IMR-90 (cell line): ENCODE measurements at regions not wholly inside any gene's neighbourhood (a gene's known extent, or its start where the extent isn't known, plus 50 kb on each side); places are given as distances from the start of the nearest gene placed in this dataset.
A peak's percentile ranks its signal among the peaks of the same experiment; 100 is the strongest.

Source experiments
- ATAC-seq: fragments of 200-7000 bp; cut with Tn5 transposase; 2 replicates; pipeline ENCODE4 v1.9.1; 2020; ENCODE audit warnings: low read depth, mild to moderate bottlenecking, moderate library complexity
- BruUV-seq: library from RNA; stranded (reverse); fragments of 400-500 nt; replicated peaks from 2 replicates; lab custom pipeline; 2021; lab: Mats Ljungman, UMichigan
- CTCF ChIA-PET: fragments of 300-600 bp; formaldehyde crosslinking; extraction: SDS; loops from one replicate; lab custom pipeline; 2021; ENCODE audit warnings: antibody characterized with exemption; lab: Yijun Ruan, JAX
- POLR2A ChIA-PET: fragments of 300-600 bp; sonication (Branson Sonifier 250); formaldehyde crosslinking; loops from one replicate; lab custom pipeline; 2022; ENCODE audit warnings: antibody characterized with exemption; ENCODE audit not compliant: unreplicated experiment; lab: Charles Lee
- DNase-seq: peaks from one replicate; pipeline ENCODE4 v3.0.0; 2013
- H2AFZ ChIP-seq: replicated peaks from 2 replicates; pipeline ENCODE3; 2013; ENCODE audit warnings: low read length, mild to moderate bottlenecking; ENCODE audit not compliant: poor library complexity
- H2AK5ac ChIP-seq: 2 replicates; pipeline ENCODE4 v1.6.1; 2013; ENCODE audit warnings: low read depth, low read length, inconsistent platforms
- H2AK9ac ChIP-seq: replicated peaks from 2 replicates; pipeline ENCODE3; 2013; ENCODE audit warnings: mild to moderate bottlenecking, low read depth, low read length, moderate library complexity; ENCODE audit not compliant: poor library complexity
- H2BK120ac ChIP-seq: 2 replicates; pipeline ENCODE4 v1.6.1; 2013; ENCODE audit warnings: low read depth, low read length, inconsistent platforms
- H2BK15ac ChIP-seq: 3 replicates; pipeline ENCODE4 v1.6.1; 2013; ENCODE audit warnings: low read depth, low read length, inconsistent platforms
- H2BK20ac ChIP-seq: 2 replicates; pipeline ENCODE4 v1.6.1; 2013; ENCODE audit warnings: low read depth, mild to moderate bottlenecking, inconsistent platforms, low read length, moderate library complexity
- H2BK5ac ChIP-seq: 2 replicates; pipeline ENCODE4 v1.6.1; 2013; ENCODE audit warnings: mild to moderate bottlenecking, low read depth, low read length, inconsistent platforms; ENCODE audit not compliant: poor library complexity, severe bottlenecking
- H3K14ac ChIP-seq: replicated peaks from 2 replicates; pipeline ENCODE4 v1.6.1; 2013; ENCODE audit warnings: low read depth, low read length, inconsistent platforms
- H3K18ac ChIP-seq: 2 replicates; pipeline ENCODE4 v1.6.1; 2013; ENCODE audit warnings: low read depth, low read length, control low read depth
- H3K23ac ChIP-seq: 2 replicates; pipeline ENCODE4 v1.6.1; 2013; ENCODE audit warnings: low read depth, low read length, inconsistent platforms
- H3K27ac ChIP-seq: 2 replicates; pipeline ENCODE4 v1.5.1; 2013; ENCODE audit warnings: mild to moderate bottlenecking, control low read depth, low read length; ENCODE audit not compliant: insufficient read depth
- H3K27me3 ChIP-seq: 2 replicates; pipeline ENCODE4 v1.6.1; 2013; ENCODE audit warnings: low read length; ENCODE audit not compliant: control insufficient read depth, insufficient read depth
- H3K36me3 ChIP-seq: 2 replicates; pipeline ENCODE4 v1.6.1; 2013; ENCODE audit warnings: low read length, mixed read lengths; ENCODE audit not compliant: control insufficient read depth, insufficient read depth
- H3K4ac ChIP-seq: 2 replicates; pipeline ENCODE4 v1.6.1; 2013; ENCODE audit warnings: low read depth, low read length, inconsistent platforms
- H3K4me1 ChIP-seq: 2 replicates; pipeline ENCODE4 v1.6.1; 2013; ENCODE audit warnings: low read length, mixed read lengths; ENCODE audit not compliant: control insufficient read depth, insufficient read depth
- H3K4me2 ChIP-seq: 2 replicates; pipeline ENCODE4 v1.6.1; 2013; ENCODE audit warnings: low read depth, mild to moderate bottlenecking, control low read depth, low read length, moderate library complexity
- H3K4me3 ChIP-seq: 2 replicates; pipeline ENCODE4 v1.5.1; 2013; ENCODE audit warnings: low read depth, mild to moderate bottlenecking, control low read depth, low read length, moderate library complexity; ENCODE audit not compliant: insufficient read depth
- H3K56ac ChIP-seq: 2 replicates; pipeline ENCODE4 v1.6.1; 2013; ENCODE audit warnings: low read length, inconsistent platforms; ENCODE audit not compliant: insufficient read depth; ENCODE audit errors: extremely low read depth
- H3K79me1 ChIP-seq, 2 experiments: 2 replicates each; pipeline ENCODE4 v1.6.1; 2013; ENCODE audit warnings: low read length in 2 of 2, inconsistent platforms in 1 of 2, low read depth in 1 of 2
- H3K9ac ChIP-seq: 2 replicates; pipeline ENCODE4 v1.6.1; 2013; ENCODE audit warnings: low read depth, low read length, control low read depth
- H3K9me1 ChIP-seq: 2 replicates; pipeline ENCODE4 v1.6.1; 2013; ENCODE audit warnings: low read length, inconsistent platforms; ENCODE audit not compliant: insufficient read depth
- H3K9me3 ChIP-seq: 2 replicates; pipeline ENCODE4 v1.6.1; 2013; ENCODE audit warnings: low read length; ENCODE audit not compliant: control insufficient read depth, insufficient read depth
- H4K20me1 ChIP-seq: 2 replicates; pipeline ENCODE4 v1.6.1; 2013; ENCODE audit warnings: low read length, inconsistent platforms; ENCODE audit not compliant: insufficient read depth
- H4K5ac ChIP-seq: 2 replicates; pipeline ENCODE4 v1.6.1; 2013; ENCODE audit warnings: mild to moderate bottlenecking, low read depth, low read length, control low read depth
- H4K8ac ChIP-seq, 2 experiments: 2 replicates each; pipeline ENCODE4 v1.6.1; 2013; ENCODE audit warnings: low read depth in 2 of 2, low read length in 2 of 2, control low read depth in 1 of 2, inconsistent platforms in 1 of 2
- H4K91ac ChIP-seq: 2 replicates; pipeline ENCODE4 v1.6.1; 2013; ENCODE audit warnings: low read depth, low read length, inconsistent platforms; ENCODE audit not compliant: insufficient read depth
- BHLHE40 ChIP-seq: fragments of 150-350 bp; IDR thresholded peaks from 2 replicates; pipeline ENCODE4 v1.6.1; 2016; ENCODE audit warnings: mild to moderate bottlenecking, low read depth, low read length
- CEBPB ChIP-seq: IDR thresholded peaks from 2 replicates; pipeline ENCODE4 v1.6.1; 2012; ENCODE audit warnings: low read depth, low read length, improper control_type of control experiment
- CHD1 ChIP-seq: IDR thresholded peaks from 2 replicates; pipeline ENCODE4 v1.6.1; 2012; ENCODE audit warnings: low read depth, low read length, improper control_type of control experiment
- FOS ChIP-seq: fragments of 150-350 bp; IDR thresholded peaks from 2 replicates; pipeline ENCODE4 v1.6.1; 2016; ENCODE audit warnings: low read depth, low read length
- MAFK ChIP-seq: IDR thresholded peaks from 2 replicates; pipeline ENCODE4 v1.6.1; 2012; ENCODE audit warnings: low read depth, low read length, improper control_type of control experiment
- MAZ ChIP-seq: IDR thresholded peaks from 2 replicates; pipeline ENCODE4 v1.6.1; 2012; ENCODE audit warnings: low read depth, mild to moderate bottlenecking, low read length, improper control_type of control experiment, moderate library complexity, borderline replicate concordance
- MXI1 ChIP-seq: IDR thresholded peaks from 2 replicates; pipeline ENCODE4 v1.6.1; 2012; ENCODE audit warnings: low read depth, mild to moderate bottlenecking, low read length, moderate library complexity, borderline replicate concordance
- NFE2L2 ChIP-seq: fragments of 150-350 bp; IDR thresholded peaks from 2 replicates; pipeline ENCODE4 v1.6.1; 2016; ENCODE audit warnings: low read depth, mild to moderate bottlenecking, low read length
- POLR2A ChIP-seq: IDR thresholded peaks from 2 replicates; pipeline ENCODE4 v1.6.1; 2012; ENCODE audit warnings: mild to moderate bottlenecking, low read depth, low read length
- RAD21 ChIP-seq: IDR thresholded peaks from 2 replicates; pipeline ENCODE4 v1.6.1; 2012; ENCODE audit warnings: low read length, improper control_type of control experiment
- RCOR1 ChIP-seq: IDR thresholded peaks from 2 replicates; pipeline ENCODE4 v1.6.1; 2012; ENCODE audit warnings: mild to moderate bottlenecking, low read length, improper control_type of control experiment; ENCODE audit not compliant: insufficient replicate concordance
- SMC3 ChIP-seq: fragments of 150-350 bp; IDR thresholded peaks from 2 replicates; pipeline ENCODE4 v1.6.1; 2016; ENCODE audit warnings: low read depth, mild to moderate bottlenecking, antibody characterized with exemption, low read length, moderate library complexity
- WGBS, 2 experiments: methylation state at CpG; one replicate each; pipeline versions ENCODE4 v1.1.5 to v1.1.7; 2013; ENCODE audit warnings: missing lambda C conversion rate in 2 of 2; ENCODE audit not compliant: insufficient read length in 1 of 2; ENCODE audit errors: extremely low coverage in 2 of 2; 5-methylcytosine and 5-hydroxymethylcytosine counted together
- dilution Hi-C: fragments of 300-500 bp; cut with HindIII; formaldehyde crosslinking; loops from one replicate; pipeline ENCODE4 v1.14.3; 2018; ENCODE audit warnings: low sequenced_read_pairs; ENCODE audit not compliant: unreplicated experiment
- in situ Hi-C: fragments of 300-500 bp; cut with MboI; formaldehyde crosslinking; loops from 3 replicates; pipeline ENCODE4 v1.14.3; 2019; ENCODE audit warnings: low sequenced_read_pairs, inconsistent platforms, mixed read lengths
- intact Hi-C: fragments of 100-400 bp; cut with micrococcal nuclease; formaldehyde crosslinking; loops from 2 replicates; pipeline ENCODE4 v1.10.0; 2022
- TF ChIP-seq, protein P1 (sequence below): fragments of 150-350 bp; IDR thresholded peaks from 2 replicates; pipeline ENCODE4 v1.6.1; 2016; ENCODE audit warnings: low read depth, mild to moderate bottlenecking, low read length, moderate library complexity, borderline replicate concordance
- TF ChIP-seq, protein P2 (sequence below): fragments of 150-350 bp; IDR thresholded peaks from 2 replicates; pipeline ENCODE4 v1.6.1; 2017; ENCODE audit warnings: mild to moderate bottlenecking, antibody characterized with exemption, low read length, low read depth
- TF ChIP-seq, protein P3 (sequence below): conservative IDR thresholded peaks from 2 replicates; pipeline ENCODE4 v1.5.1; 2012; ENCODE audit warnings: mild to moderate bottlenecking, low read depth, low read length, improper control_type of control experiment

DNA sequence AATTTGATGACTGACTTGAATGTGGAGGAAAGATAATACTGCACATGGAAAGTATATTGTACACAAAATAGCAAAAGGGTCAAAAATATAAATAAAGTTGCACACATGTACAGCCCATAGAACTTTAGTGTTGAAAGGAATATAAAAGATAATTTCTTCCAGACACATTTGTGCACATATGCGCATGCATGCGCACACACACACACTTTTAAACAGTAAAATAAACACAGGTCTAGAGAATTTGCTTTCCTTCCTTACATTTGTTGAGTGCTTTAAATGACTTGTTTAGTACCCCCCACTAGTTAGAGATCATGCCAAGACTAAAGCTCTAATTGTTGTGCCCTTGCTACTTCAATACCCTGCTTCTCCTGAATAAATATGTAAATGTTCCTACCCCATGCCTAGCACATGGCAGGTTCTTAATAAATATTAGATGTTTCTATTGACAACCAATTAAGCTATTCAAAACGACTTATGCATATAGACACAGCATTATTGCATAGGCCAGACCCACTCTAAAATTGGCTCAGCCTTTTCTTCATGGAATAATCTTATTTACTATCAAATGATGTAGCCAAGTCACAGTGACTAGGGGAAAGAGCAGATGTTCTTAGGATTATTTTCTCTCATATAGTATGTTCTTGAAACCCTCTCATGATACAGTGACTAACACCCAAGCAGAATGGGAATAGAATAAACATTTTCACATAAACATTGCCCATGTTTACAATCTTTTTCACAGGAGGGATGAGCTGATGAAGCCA is 165.5 kb upstream of the ACVR2A start:
- H2BK5ac ChIP-seq = no peak overlapping the region
- H3K9me1 ChIP-seq = no peaks in the 10 kb centered on the region
- H4K8ac ChIP-seq = no peak overlapping the region
- no peak overlapping the region for H2AK5ac ChIP-seq
- DNase-seq (peak; percentile 1), ATAC-seq (peak; percentile 59)
- H3K4me1 ChIP-seq = peaks cover 2% of the 10 kb centered on the region; the same call in 1 of the 2 replicates
- in situ Hi-C loops (no loop called here), intact Hi-C loops (no loop called here), dilution Hi-C loops (no loop called here)
- no peak overlapping the region; the same call in 1 of the 2 replicates for H3K4me2 ChIP-seq
- no peak overlapping the region for H4K91ac ChIP-seq
- WGBS, 2 experiments = no CpG with 5 or more reads among the region's 3 CpGs
- no peak overlapping the region for H3K56ac ChIP-seq
- H2BK120ac ChIP-seq = no peak overlapping the region
- H3K79me1 ChIP-seq = no peaks in the 10 kb centered on the region
- no peak overlapping the region for H2BK15ac ChIP-seq
- no peaks in the 10 kb centered on the region for H3K36me3 ChIP-seq
- no peaks in the 10 kb centered on the region for H3K9me3 ChIP-seq
- H3K4ac ChIP-seq = no peak overlapping the region
- H3K23ac ChIP-seq = no peak overlapping the region
- no peak overlapping the region for H2AK9ac ChIP-seq
- H3K18ac ChIP-seq = no peak overlapping the region; the same call in 1 of the 2 replicates
- no peak overlapping the region; the same call in 1 of the 2 replicates for H3K27ac ChIP-seq
- H3K27me3 ChIP-seq = no peaks in the 10 kb centered on the region
- no TSS peak for BruUV-seq
- ChIA-PET POLR2A (no interaction called here), CTCF (interaction anchor here (0.5 kb wide), 1 partner anchor 102 kb away, joined by 4 read pairs; no protein-coding TSS in a partner anchor)
- H4K5ac ChIP-seq = no peak overlapping the region; the same call in 1 of the 2 replicates
- no peak overlapping the region for H3K14ac ChIP-seq
- H2BK20ac ChIP-seq = no peak overlapping the region
- no peak overlapping the region for H2AFZ ChIP-seq
- no peak overlapping the region for H3K9ac ChIP-seq
- H3K4me3 ChIP-seq = no peak overlapping the region
- no peaks in the 10 kb centered on the region for H4K20me1 ChIP-seq
- TF ChIP-seq MAZ (no peak), NFE2L2 (no peak), RAD21 (no peak), FOS (no peak), CEBPB (no peak), CHD1 (no peak), MAFK (no peak), SMC3 (no peak), RCOR1 (no peak), BHLHE40 (no peak), POLR2A (no peak), MXI1 (no peak)
- TF ChIP-seq, protein P1, sequence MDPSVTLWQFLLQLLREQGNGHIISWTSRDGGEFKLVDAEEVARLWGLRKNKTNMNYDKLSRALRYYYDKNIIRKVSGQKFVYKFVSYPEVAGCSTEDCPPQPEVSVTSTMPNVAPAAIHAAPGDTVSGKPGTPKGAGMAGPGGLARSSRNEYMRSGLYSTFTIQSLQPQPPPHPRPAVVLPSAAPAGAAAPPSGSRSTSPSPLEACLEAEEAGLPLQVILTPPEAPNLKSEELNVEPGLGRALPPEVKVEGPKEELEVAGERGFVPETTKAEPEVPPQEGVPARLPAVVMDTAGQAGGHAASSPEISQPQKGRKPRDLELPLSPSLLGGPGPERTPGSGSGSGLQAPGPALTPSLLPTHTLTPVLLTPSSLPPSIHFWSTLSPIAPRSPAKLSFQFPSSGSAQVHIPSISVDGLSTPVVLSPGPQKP = no peak
- TF ChIP-seq, protein P2, sequence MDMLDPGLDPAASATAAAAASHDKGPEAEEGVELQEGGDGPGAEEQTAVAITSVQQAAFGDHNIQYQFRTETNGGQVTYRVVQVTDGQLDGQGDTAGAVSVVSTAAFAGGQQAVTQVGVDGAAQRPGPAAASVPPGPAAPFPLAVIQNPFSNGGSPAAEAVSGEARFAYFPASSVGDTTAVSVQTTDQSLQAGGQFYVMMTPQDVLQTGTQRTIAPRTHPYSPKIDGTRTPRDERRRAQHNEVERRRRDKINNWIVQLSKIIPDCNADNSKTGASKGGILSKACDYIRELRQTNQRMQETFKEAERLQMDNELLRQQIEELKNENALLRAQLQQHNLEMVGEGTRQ = no peak
- TF ChIP-seq, protein P3, sequence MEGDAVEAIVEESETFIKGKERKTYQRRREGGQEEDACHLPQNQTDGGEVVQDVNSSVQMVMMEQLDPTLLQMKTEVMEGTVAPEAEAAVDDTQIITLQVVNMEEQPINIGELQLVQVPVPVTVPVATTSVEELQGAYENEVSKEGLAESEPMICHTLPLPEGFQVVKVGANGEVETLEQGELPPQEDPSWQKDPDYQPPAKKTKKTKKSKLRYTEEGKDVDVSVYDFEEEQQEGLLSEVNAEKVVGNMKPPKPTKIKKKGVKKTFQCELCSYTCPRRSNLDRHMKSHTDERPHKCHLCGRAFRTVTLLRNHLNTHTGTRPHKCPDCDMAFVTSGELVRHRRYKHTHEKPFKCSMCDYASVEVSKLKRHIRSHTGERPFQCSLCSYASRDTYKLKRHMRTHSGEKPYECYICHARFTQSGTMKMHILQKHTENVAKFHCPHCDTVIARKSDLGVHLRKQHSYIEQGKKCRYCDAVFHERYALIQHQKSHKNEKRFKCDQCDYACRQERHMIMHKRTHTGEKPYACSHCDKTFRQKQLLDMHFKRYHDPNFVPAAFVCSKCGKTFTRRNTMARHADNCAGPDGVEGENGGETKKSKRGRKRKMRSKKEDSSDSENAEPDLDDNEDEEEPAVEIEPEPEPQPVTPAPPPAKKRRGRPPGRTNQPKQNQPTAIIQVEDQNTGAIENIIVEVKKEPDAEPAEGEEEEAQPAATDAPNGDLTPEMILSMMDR = no peak
